ENCODE measurements at regions not wholly inside any gene's neighbourhood (a gene's known extent, or its start where the extent isn't known, plus 50 kb on each side); places are given as distances from the start of the nearest gene placed in this dataset.

DNA sequence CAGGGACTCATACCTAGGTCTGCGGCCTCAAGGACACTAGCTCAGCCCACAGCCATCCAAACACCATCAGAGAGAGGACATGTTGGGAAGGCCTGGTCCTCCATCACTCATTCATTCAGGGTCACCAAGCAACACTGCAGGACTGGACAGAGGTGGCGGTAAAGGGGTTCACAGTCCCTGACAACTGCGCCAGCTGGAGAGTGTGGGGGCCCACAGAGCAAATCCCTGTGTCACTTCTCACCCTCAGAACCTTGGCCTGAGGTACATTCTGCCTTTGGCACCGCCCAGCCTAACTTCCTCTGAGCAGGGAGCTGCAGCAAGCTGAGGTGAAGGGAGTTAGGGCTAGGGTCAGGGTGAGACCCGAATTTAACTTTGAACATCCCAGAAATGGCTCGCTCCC, 106.5 kb downstream of the COPRS start:
- DNase-seq (no peak), FAIRE-seq (no peak)
- H3K36me3 ChIP-seq (ENCODE audit: control insufficient read depth in 2 of 3, insufficient read depth in 3 of 3, low read length in 3 of 3) = no peaks in the 10 kb centered on the region
- no peak overlapping the region for H3K9ac ChIP-seq (ENCODE audit: low read length in 3 of 3)
- H3K4me1 ChIP-seq (ENCODE audit: control insufficient read depth in 2 of 3, insufficient read depth in 2 of 3, low read depth in 1 of 3, low read length in 3 of 3) = no peaks in the 10 kb centered on the region
- no peak overlapping the region for H3K4me3 ChIP-seq (ENCODE audit: low read length in 3 of 3)
- no peaks in the 10 kb centered on the region for H3K9me3 ChIP-seq (ENCODE audit: control insufficient read depth in 2 of 3, insufficient read depth in 1 of 3, low read length in 3 of 3)
- intact Hi-C loops (cut with DNase I) = no loop called here
- TF ChIP-seq, protein P1, sequence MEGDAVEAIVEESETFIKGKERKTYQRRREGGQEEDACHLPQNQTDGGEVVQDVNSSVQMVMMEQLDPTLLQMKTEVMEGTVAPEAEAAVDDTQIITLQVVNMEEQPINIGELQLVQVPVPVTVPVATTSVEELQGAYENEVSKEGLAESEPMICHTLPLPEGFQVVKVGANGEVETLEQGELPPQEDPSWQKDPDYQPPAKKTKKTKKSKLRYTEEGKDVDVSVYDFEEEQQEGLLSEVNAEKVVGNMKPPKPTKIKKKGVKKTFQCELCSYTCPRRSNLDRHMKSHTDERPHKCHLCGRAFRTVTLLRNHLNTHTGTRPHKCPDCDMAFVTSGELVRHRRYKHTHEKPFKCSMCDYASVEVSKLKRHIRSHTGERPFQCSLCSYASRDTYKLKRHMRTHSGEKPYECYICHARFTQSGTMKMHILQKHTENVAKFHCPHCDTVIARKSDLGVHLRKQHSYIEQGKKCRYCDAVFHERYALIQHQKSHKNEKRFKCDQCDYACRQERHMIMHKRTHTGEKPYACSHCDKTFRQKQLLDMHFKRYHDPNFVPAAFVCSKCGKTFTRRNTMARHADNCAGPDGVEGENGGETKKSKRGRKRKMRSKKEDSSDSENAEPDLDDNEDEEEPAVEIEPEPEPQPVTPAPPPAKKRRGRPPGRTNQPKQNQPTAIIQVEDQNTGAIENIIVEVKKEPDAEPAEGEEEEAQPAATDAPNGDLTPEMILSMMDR (IDR thresholded peaks at IDR 0.05; ENCODE audit: borderline replicate concordance, extremely low read depth, insufficient read depth) = no peak
- H3K27me3 ChIP-seq (ENCODE audit: control insufficient read depth, insufficient read depth, low read length) = no peaks in the 10 kb centered on the region
- H3K27ac ChIP-seq (ENCODE audit: low read depth in 2 of 2, low read length in 2 of 2) = no peak overlapping the region

DNA sequence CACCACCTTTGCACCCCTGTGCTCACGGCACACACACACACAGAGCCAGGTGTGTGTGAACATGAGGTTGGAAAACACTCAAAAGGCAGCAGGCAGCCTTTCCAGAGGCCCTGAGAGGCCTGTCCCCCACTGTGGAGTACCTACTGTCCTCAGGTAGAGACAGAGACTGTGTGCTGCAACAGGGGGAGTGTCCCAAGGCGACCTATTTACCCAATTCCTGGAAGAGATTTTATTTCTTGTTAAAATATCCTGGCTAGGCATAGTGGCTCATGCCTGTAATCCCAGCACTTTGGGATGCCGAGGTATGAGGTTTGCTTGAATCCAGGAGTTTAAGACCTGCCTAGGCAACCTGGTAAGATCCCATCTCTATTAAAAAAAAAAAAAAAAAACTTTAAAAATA, 108.5 kb downstream of the COPRS start:
- FAIRE-seq (no peak), DNase-seq (no peak)
- no peaks in the 10 kb centered on the region for H3K36me3 ChIP-seq (ENCODE audit: control insufficient read depth in 2 of 3, insufficient read depth in 3 of 3, low read length in 3 of 3)
- H3K9me3 ChIP-seq (ENCODE audit: control insufficient read depth in 2 of 3, insufficient read depth in 1 of 3, low read length in 3 of 3) = no peaks in the 10 kb centered on the region
- intact Hi-C loops (cut with DNase I) = no loop called here
- H3K4me1 ChIP-seq (ENCODE audit: control insufficient read depth in 2 of 3, insufficient read depth in 2 of 3, low read depth in 1 of 3, low read length in 3 of 3) = no peaks in the 10 kb centered on the region
- no peak overlapping the region for H3K27ac ChIP-seq (ENCODE audit: low read depth in 2 of 2, low read length in 2 of 2)
- no peaks in the 10 kb centered on the region for H3K27me3 ChIP-seq (ENCODE audit: control insufficient read depth, insufficient read depth, low read length)
- H3K9ac ChIP-seq (ENCODE audit: low read length in 3 of 3) = no peak overlapping the region
- TF ChIP-seq, protein P1 (IDR thresholded peaks at IDR 0.05; ENCODE audit: borderline replicate concordance, extremely low read depth, insufficient read depth) = no peak
- no peak overlapping the region for H3K4me3 ChIP-seq (ENCODE audit: low read length in 3 of 3)

DNA sequence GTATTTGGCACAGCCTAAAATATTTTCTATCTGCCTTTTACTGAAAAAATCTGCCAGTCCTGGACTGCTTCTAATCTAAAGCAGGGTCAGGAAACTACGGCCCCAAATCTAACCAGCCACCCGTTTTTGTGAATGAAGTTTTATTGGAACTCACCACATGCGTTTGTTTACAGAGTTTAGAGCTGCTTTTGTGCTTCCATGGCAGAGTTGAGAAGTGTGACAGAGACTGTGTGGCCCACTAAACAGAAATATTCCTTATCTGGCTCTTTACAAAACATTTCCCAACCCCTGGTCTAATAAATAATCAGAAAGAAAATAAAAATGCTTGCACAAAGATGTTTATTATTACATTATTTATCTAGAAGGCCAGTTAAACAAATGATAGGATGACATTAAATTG, 110.2 kb downstream of the COPRS start:
- no peak overlapping the region for H3K4me3 ChIP-seq (ENCODE audit: low read length in 3 of 3)
- no peaks in the 10 kb centered on the region for H3K27me3 ChIP-seq (ENCODE audit: control insufficient read depth, insufficient read depth, low read length)
- FAIRE-seq (no peak), DNase-seq (peak in 2 of 5 donors; percentile 23 to 52)
- H3K36me3 ChIP-seq (ENCODE audit: control insufficient read depth in 2 of 3, insufficient read depth in 3 of 3, low read length in 3 of 3) = no peaks in the 10 kb centered on the region
- peaks cover 0 to 3% (median 0%) of the 10 kb centered on the region in 3 donors for H3K4me1 ChIP-seq (ENCODE audit: control insufficient read depth in 2 of 3, insufficient read depth in 2 of 3, low read depth in 1 of 3, low read length in 3 of 3)
- H3K9ac ChIP-seq (ENCODE audit: low read length in 3 of 3) = no peak overlapping the region
- H3K27ac ChIP-seq (ENCODE audit: low read depth in 2 of 2, low read length in 2 of 2) = no peak overlapping the region
- TF ChIP-seq, protein P1 (IDR thresholded peaks at IDR 0.05; ENCODE audit: borderline replicate concordance, extremely low read depth, insufficient read depth) = no peak
- no peaks in the 10 kb centered on the region for H3K9me3 ChIP-seq (ENCODE audit: control insufficient read depth in 2 of 3, insufficient read depth in 1 of 3, low read length in 3 of 3)
- intact Hi-C loops (cut with DNase I) = no loop called here

DNA sequence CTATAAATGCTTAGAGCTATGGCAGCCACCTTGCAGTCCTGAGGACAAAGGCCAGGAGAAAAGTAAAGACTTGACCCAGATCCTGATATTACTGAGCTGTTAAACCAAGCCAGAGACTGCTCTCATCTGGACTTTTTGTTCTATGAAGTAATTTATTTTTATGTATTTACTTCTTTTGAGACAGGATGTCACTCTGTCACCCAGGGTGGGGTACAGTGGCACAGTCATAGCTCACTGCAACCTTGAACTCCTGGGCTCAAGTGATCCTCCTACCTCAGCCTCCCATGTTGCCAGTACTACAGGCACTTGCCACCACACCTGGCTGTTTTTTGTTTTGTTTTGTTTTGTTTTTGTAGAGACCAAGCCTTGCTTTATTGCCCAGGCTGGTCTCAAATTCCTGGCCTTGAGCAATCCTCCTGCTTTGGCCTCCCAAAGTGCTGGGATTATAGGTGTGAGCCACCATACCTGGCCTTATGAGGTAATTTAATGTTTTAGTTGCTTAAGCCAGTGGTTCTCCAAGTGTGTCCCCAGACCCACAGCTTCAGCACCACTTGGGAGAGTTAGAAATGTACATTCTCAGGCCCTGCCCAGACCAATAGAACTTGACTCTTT, 112.1 kb downstream of the COPRS start:
- Histone ChIP-seq H3K27me3 (ENCODE audit: control insufficient read depth, insufficient read depth, low read length) (no peaks in the 10 kb centered on the region), H3K4me3 (ENCODE audit: low read length in 3 of 3) (no peak overlapping the region), H3K9ac (ENCODE audit: low read length in 3 of 3) (no peak overlapping the region), H3K9me3 (ENCODE audit: control insufficient read depth in 2 of 3, insufficient read depth in 1 of 3, low read length in 3 of 3) (no peaks in the 10 kb centered on the region), H3K4me1 (ENCODE audit: control insufficient read depth in 2 of 3, insufficient read depth in 2 of 3, low read depth in 1 of 3, low read length in 3 of 3) (peaks cover 0 to 3% (median 0%) of the 10 kb centered on the region in 3 donors), H3K36me3 (ENCODE audit: control insufficient read depth in 2 of 3, insufficient read depth in 3 of 3, low read length in 3 of 3) (no peaks in the 10 kb centered on the region), H3K27ac (ENCODE audit: low read depth in 2 of 2, low read length in 2 of 2) (no peak overlapping the region)
- TF ChIP-seq, protein P1 (IDR thresholded peaks at IDR 0.05; ENCODE audit: borderline replicate concordance, extremely low read depth, insufficient read depth) = no peak
- FAIRE-seq (no peak), DNase-seq (no peak)
- intact Hi-C loops (cut with DNase I) = no loop called here
